ENCODE measurements at regions not wholly inside any gene's neighbourhood (a gene's known extent, or its start where the extent isn't known, plus 50 kb on each side); places are given as distances from the start of the nearest gene placed in this dataset.

- no peak overlapping the region for H3K27ac Mint-ChIP-seq
- no peak for DNase-seq (ENCODE audit: low spot score)
- H3K4me1 Mint-ChIP-seq = no peaks in the 10 kb centered on the region
- no peak for TF ChIP-seq ZBTB43 (CRISPR knock-in tag; IDR thresholded peaks at IDR 0.05)
- no peak for TF ChIP-seq E2F4 (CRISPR knock-in tag; IDR thresholded peaks at IDR 0.05; ENCODE audit: borderline replicate concordance, low read depth)
- no peak for TF ChIP-seq GABPB1 (CRISPR knock-in tag; IDR thresholded peaks at IDR 0.05)
- no peak for TF ChIP-seq ZNF138 (CRISPR knock-in tag; conservative IDR thresholded peaks at IDR 0.05)
- TF ChIP-seq NFE2L1 (CRISPR knock-in tag; IDR thresholded peaks at IDR 0.05) = no peak
- no peak for TF ChIP-seq ZNF396 (CRISPR knock-in tag; IDR thresholded peaks at IDR 0.05; ENCODE audit: borderline replicate concordance)
- CTCF ChIA-PET = no interaction called here
- no peaks in the 10 kb centered on the region for H3K36me3 Mint-ChIP-seq
- peaks cover 8% of the 10 kb centered on the region for H3K27me3 Mint-ChIP-seq (ENCODE audit: low read depth)
- H3K9me3 Mint-ChIP-seq = peaks cover 46% of the 10 kb centered on the region
- ATAC-seq = no peak
- POLR2A ChIA-PET = no interaction called here
- H3K4me3 Mint-ChIP-seq = no peak overlapping the region
These were observed 57.2 kb upstream of the F13A1 start for GRCh38 chr6:6377621-6378020.

- H3K36me3 Mint-ChIP-seq = no peaks in the 10 kb centered on the region
- H3K4me3 Mint-ChIP-seq = no peak overlapping the region
- POLR2A ChIA-PET = no interaction called here
- peaks cover 16% of the 10 kb centered on the region for H3K4me1 Mint-ChIP-seq
- H3K9me3 Mint-ChIP-seq = peaks cover 27% of the 10 kb centered on the region
- no peak for TF ChIP-seq SMAD3 (CRISPR knock-in tag; IDR thresholded peaks at IDR 0.05; ENCODE audit: borderline replicate concordance)
- no peak for TF ChIP-seq TCF7 (CRISPR knock-in tag; IDR thresholded peaks at IDR 0.05; ENCODE audit: low read depth)
- TF ChIP-seq TEAD1 (CRISPR knock-in tag; IDR thresholded peaks at IDR 0.05) = no peak
- no peak for TF ChIP-seq ZNF416 (CRISPR knock-in tag; IDR thresholded peaks at IDR 0.05)
- no peak for TF ChIP-seq FOXK1 (CRISPR knock-in tag; IDR thresholded peaks at IDR 0.05)
- no peak for TF ChIP-seq NR3C1 (CRISPR knock-in tag; conservative IDR thresholded peaks at IDR 0.05; ENCODE audit: low read depth)
- no peak for TF ChIP-seq NR2C2 (CRISPR knock-in tag; IDR thresholded peaks at IDR 0.05)
- TF ChIP-seq MXD4 (CRISPR knock-in tag; IDR thresholded peaks at IDR 0.05; ENCODE audit: borderline replicate concordance) = no peak
- TF ChIP-seq ZNF121 (CRISPR knock-in tag; IDR thresholded peaks at IDR 0.05) = no peak
- no peak for TF ChIP-seq SMAD4 (CRISPR knock-in tag; IDR thresholded peaks at IDR 0.05)
- TF ChIP-seq KAT7 (CRISPR knock-in tag; IDR thresholded peaks at IDR 0.05; ENCODE audit: borderline replicate concordance) = no peak
- no peak for TF ChIP-seq ZSCAN18 (CRISPR knock-in tag; IDR thresholded peaks at IDR 0.05)
- TF ChIP-seq TP53 (CRISPR knock-in tag; IDR thresholded peaks at IDR 0.05) = no peak
- TF ChIP-seq EMX1 (CRISPR knock-in tag; IDR thresholded peaks at IDR 0.05) = no peak
- peaks cover 5% of the 10 kb centered on the region for H3K27me3 Mint-ChIP-seq (ENCODE audit: low read depth)
- CTCF ChIA-PET = no interaction called here
- DNase-seq (ENCODE audit: low spot score) (no peak), ATAC-seq (no peak)
- no peak overlapping the region for H3K27ac Mint-ChIP-seq
These were observed 59.1 kb upstream of the F13A1 start for GRCh38 chr6:6379573-6379972.

GRCh38 chr6:6384520-6384919 is 64.1 kb upstream of the F13A1 start:
- CTCF ChIA-PET = interaction anchor here (0.6 to 0.9 kb wide), 2 partner anchors 152 to 162 kb away, joined by 4 read pairs; no protein-coding TSS in a partner anchor
- H3K4me3 Mint-ChIP-seq = no peak overlapping the region
- H3K36me3 Mint-ChIP-seq = no peaks in the 10 kb centered on the region
- DNase-seq (ENCODE audit: low spot score) (no peak), ATAC-seq (peak; percentile 94)
- no peak for TF ChIP-seq CBFB (CRISPR knock-in tag; IDR thresholded peaks at IDR 0.05; ENCODE audit: low read depth)
- no peak for TF ChIP-seq TEAD1 (CRISPR knock-in tag; IDR thresholded peaks at IDR 0.05)
- no peak for TF ChIP-seq ETV6 (CRISPR knock-in tag; IDR thresholded peaks at IDR 0.05)
- 0 out of 2 replicates have a peak, but pooled peaks have one; percentile 8 for TF ChIP-seq ZNF423 (CRISPR knock-in tag; IDR thresholded peaks at IDR 0.05)
- no peak for TF ChIP-seq ZBTB21 (CRISPR knock-in tag; IDR thresholded peaks at IDR 0.05; ENCODE audit: borderline replicate concordance)
- POLR2A ChIA-PET = interaction anchor here (0.8 kb wide), 1 partner anchor 28 kb away, joined by 3 read pairs; no protein-coding TSS in a partner anchor
- H3K9me3 Mint-ChIP-seq = peaks cover 13% of the 10 kb centered on the region
- peaks cover 35% of the 10 kb centered on the region for H3K4me1 Mint-ChIP-seq
- H3K27ac Mint-ChIP-seq = no peak overlapping the region
- peaks cover 5% of the 10 kb centered on the region for H3K27me3 Mint-ChIP-seq (ENCODE audit: low read depth)
